Lower lobe of right lung (tissue), 2 donors: ENCODE measurements at regions not wholly inside any gene's neighbourhood (a gene's known extent, or its start where the extent isn't known, plus 50 kb on each side); places are given as distances from the start of the nearest gene placed in this dataset.
A peak's percentile ranks its signal among the peaks of the same experiment; 100 is the strongest.

Experiments used
- ATAC-seq, 2 donors: fragments of 200-7000 bp; cut with Tn5 transposase; one replicate each; pipeline ENCODE4 v1.9.1; 2020 to 2022; ENCODE audit warnings: mild to moderate bottlenecking in 2 of 2, moderate library complexity in 2 of 2
- DNase-seq: peaks from one replicate; pipeline ENCODE4 v3.0.0-alpha.2; 2020
- H3K27ac ChIP-seq: fragments of 200-600 bp; one replicate; pipeline ENCODE4 v1.8.0; 2022
- H3K27me3 ChIP-seq: fragments of 200-600 bp; one replicate; pipeline ENCODE4 v1.8.0; 2022; ENCODE audit warnings: low read depth
- H3K36me3 ChIP-seq: fragments of 200-600 bp; one replicate; pipeline ENCODE4 v1.8.0; 2022; ENCODE audit warnings: mild to moderate bottlenecking
- H3K4me1 ChIP-seq: fragments of 200-600 bp; one replicate; pipeline ENCODE4 v1.8.0; 2022
- H3K4me3 ChIP-seq: fragments of 200-600 bp; one replicate; pipeline ENCODE4 v1.8.0; 2022; ENCODE audit warnings: mild to moderate bottlenecking
- H3K9me3 ChIP-seq: fragments of 200-600 bp; one replicate; pipeline ENCODE4 v1.8.0; 2022
- CTCF ChIP-seq: fragments of 200-600 bp; IDR thresholded peaks from one replicate; pipeline ENCODE4 v1.8.0; 2022; ENCODE audit warnings: antibody characterized with exemption, mild to moderate bottlenecking
- intact Hi-C: fragments of 100-400 bp; cut with DNase I; formaldehyde crosslinking; loops from one replicate; pipeline ENCODE4 v1.11.0; 2022
- donor health status: DM: no; HTN: yes; CAD: no; lungs with severe emphysema.

- no peaks in the 10 kb centered on the region for H3K36me3 ChIP-seq
- ATAC-seq (no peak), DNase-seq (no peak)
- no peak for TF ChIP-seq CTCF
- no peaks in the 10 kb centered on the region for H3K9me3 ChIP-seq
- H3K27ac ChIP-seq: no peak overlapping the region
- no peaks in the 10 kb centered on the region for H3K27me3 ChIP-seq
- intact Hi-C loops: no loop called here
- no peaks in the 10 kb centered on the region for H3K4me1 ChIP-seq
- no peak overlapping the region for H3K4me3 ChIP-seq
These were observed 75.0 kb upstream of the HECTD2 start for GRCh38 chr10:91335147-91335546.

GRCh38 chr10:91339729-91340128, 70.4 kb upstream of the HECTD2 start:
- Histone ChIP-seq H3K4me1 (peaks cover 9% of the 10 kb centered on the region), H3K36me3 (no peaks in the 10 kb centered on the region), H3K9me3 (no peaks in the 10 kb centered on the region), H3K4me3 (no peak overlapping the region), H3K27me3 (no peaks in the 10 kb centered on the region), H3K27ac (no peak overlapping the region)
- intact Hi-C loops: no loop called here
- ATAC-seq: no peak
- TF ChIP-seq CTCF: no peak
- DNase-seq: no peak

GRCh38 chr10:91340613-91341362, 69.4 kb upstream of the HECTD2 start:
- Histone ChIP-seq H3K4me3 (no peak overlapping the region), H3K27me3 (no peaks in the 10 kb centered on the region), H3K27ac (no peak overlapping the region), H3K36me3 (no peaks in the 10 kb centered on the region), H3K9me3 (no peaks in the 10 kb centered on the region), H3K4me1 (peaks cover 9% of the 10 kb centered on the region)
- no peak for TF ChIP-seq CTCF
- ATAC-seq (no peak), DNase-seq (no peak)
- intact Hi-C loops: no loop called here

- Histone ChIP-seq H3K27ac (peak overlapping the region; percentile 32), H3K4me1 (peaks cover 9% of the 10 kb centered on the region), H3K4me3 (no peak overlapping the region), H3K27me3 (no peaks in the 10 kb centered on the region), H3K9me3 (no peaks in the 10 kb centered on the region), H3K36me3 (no peaks in the 10 kb centered on the region)
- ATAC-seq (no peak), DNase-seq (no peak)
- TF ChIP-seq CTCF: no peak
- intact Hi-C loops: no loop called here
These were observed 68.5 kb upstream of the HECTD2 start for GRCh38 chr10:91341686-91342085.

- Histone ChIP-seq H3K9me3 (no peaks in the 10 kb centered on the region), H3K4me3 (no peak overlapping the region), H3K27ac (no peak overlapping the region), H3K36me3 (no peaks in the 10 kb centered on the region), H3K27me3 (no peaks in the 10 kb centered on the region), H3K4me1 (peaks cover 9% of the 10 kb centered on the region)
- TF ChIP-seq CTCF: no peak
- DNase-seq (no peak), ATAC-seq (no peak)
- intact Hi-C loops: no loop called here
These were observed 67.1 kb upstream of the HECTD2 start for GRCh38 chr10:91343010-91343409.
